ENCODE measurements at regions not wholly inside any gene's neighbourhood (a gene's known extent, or its start where the extent isn't known, plus 50 kb on each side); places are given as distances from the start of the nearest gene placed in this dataset.

- Histone ChIP-seq H3K4me3 (no peak overlapping the region), H3K9ac (ENCODE audit: insufficient read length) (no peak overlapping the region), H3K9me3 (ENCODE audit: low read depth, low read length) (peaks cover 3% of the 10 kb centered on the region; the same call in 1 of the 2 replicates), H3K36me3 (ENCODE audit: insufficient read depth, low read length) (no peaks in the 10 kb centered on the region), H3K27ac (peak overlapping the region; percentile 96; the same call in 1 of the 2 replicates)
- no peak for DNase-seq (ENCODE audit: low read depth, low spot score)
- TF ChIP-seq FOXP2 (optimal IDR thresholded peaks at IDR 0.05; ENCODE audit: control extremely low read depth, extremely low read length, insufficient read depth) (no peak), EZH2 (IDR thresholded peaks at IDR 0.05) (no peak), POLR2AphosphoS5 (IDR thresholded peaks at IDR 0.05; ENCODE audit: borderline replicate concordance, low read depth, low read length) (no peak)
Measured at GRCh38 chr11:71340086-71340606, 87.8 kb upstream of the SHANK2 start.

DNA sequence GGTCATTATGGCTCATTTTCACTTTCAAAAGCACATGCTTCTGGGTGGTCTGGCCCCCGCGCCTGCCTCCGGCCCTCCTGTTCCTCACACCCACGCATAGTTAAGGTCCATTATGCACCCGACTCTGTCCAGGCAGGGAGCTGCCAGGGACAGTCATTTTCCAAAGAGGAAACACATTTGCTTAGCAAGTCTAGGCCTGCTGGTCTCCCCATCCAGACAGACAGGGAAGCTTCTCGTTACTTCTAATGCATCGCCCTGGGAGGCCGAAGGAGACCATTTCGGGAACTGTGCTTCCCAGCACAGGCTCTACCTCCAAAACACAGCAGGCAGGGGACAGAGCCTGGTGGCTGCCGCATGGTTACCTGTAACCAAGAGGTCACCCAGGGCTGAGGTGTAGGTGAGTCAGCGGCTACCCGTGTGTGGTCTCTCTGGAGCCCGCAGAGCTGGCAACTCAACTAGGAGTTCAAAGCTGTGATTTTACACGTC lies 87.1 kb upstream of the SHANK2 start:
- peaks cover 3% of the 10 kb centered on the region; the same call in 1 of the 2 replicates for H3K9me3 ChIP-seq (ENCODE audit: low read depth, low read length)
- H3K36me3 ChIP-seq (ENCODE audit: insufficient read depth, low read length) = no peaks in the 10 kb centered on the region
- no peak for DNase-seq (ENCODE audit: low read depth, low spot score)
- peak overlapping the region; percentile 96 for H3K27ac ChIP-seq
- peak overlapping the region; percentile 9; the same call in 1 of the 2 replicates for H3K4me3 ChIP-seq
- H3K9ac ChIP-seq (ENCODE audit: insufficient read length) = no peak overlapping the region
- no peak for TF ChIP-seq POLR2AphosphoS5 (IDR thresholded peaks at IDR 0.05; ENCODE audit: borderline replicate concordance, low read depth, low read length)
- TF ChIP-seq FOXP2 (optimal IDR thresholded peaks at IDR 0.05; ENCODE audit: control extremely low read depth, extremely low read length, insufficient read depth) = no peak
- no peak for TF ChIP-seq EZH2 (IDR thresholded peaks at IDR 0.05)

GRCh38 chr11:71338801-71339395 lies 86.5 kb upstream of the SHANK2 start:
- TF ChIP-seq EZH2 (IDR thresholded peaks at IDR 0.05) (no peak), POLR2AphosphoS5 (IDR thresholded peaks at IDR 0.05; ENCODE audit: borderline replicate concordance, low read depth, low read length) (no peak), FOXP2 (optimal IDR thresholded peaks at IDR 0.05; ENCODE audit: control extremely low read depth, extremely low read length, insufficient read depth) (no peak)
- Histone ChIP-seq H3K27ac (peak overlapping the region; percentile 96), H3K9me3 (ENCODE audit: low read depth, low read length) (peaks cover 3% of the 10 kb centered on the region; the same call in 1 of the 2 replicates), H3K4me3 (peak overlapping the region; percentile 25; the same call in 1 of the 2 replicates), H3K36me3 (ENCODE audit: insufficient read depth, low read length) (no peaks in the 10 kb centered on the region), H3K9ac (ENCODE audit: insufficient read length) (no peak overlapping the region)
- peak; percentile 6 for DNase-seq (ENCODE audit: low read depth, low spot score)

GRCh38 chr11:71336996-71337754 lies 84.8 kb upstream of the SHANK2 start:
- no peak overlapping the region for H3K9ac ChIP-seq (ENCODE audit: insufficient read length)
- H3K27ac ChIP-seq = peak overlapping the region; percentile 96
- H3K4me3 ChIP-seq = no peak overlapping the region
- H3K36me3 ChIP-seq (ENCODE audit: insufficient read depth, low read length) = no peaks in the 10 kb centered on the region
- no peak for TF ChIP-seq POLR2AphosphoS5 (IDR thresholded peaks at IDR 0.05; ENCODE audit: borderline replicate concordance, low read depth, low read length)
- no peak for TF ChIP-seq EZH2 (IDR thresholded peaks at IDR 0.05)
- TF ChIP-seq FOXP2 (optimal IDR thresholded peaks at IDR 0.05; ENCODE audit: control extremely low read depth, extremely low read length, insufficient read depth) = no peak
- DNase-seq (ENCODE audit: low read depth, low spot score) = no peak
- peaks cover 3% of the 10 kb centered on the region; the same call in 1 of the 2 replicates for H3K9me3 ChIP-seq (ENCODE audit: low read depth, low read length)

DNA sequence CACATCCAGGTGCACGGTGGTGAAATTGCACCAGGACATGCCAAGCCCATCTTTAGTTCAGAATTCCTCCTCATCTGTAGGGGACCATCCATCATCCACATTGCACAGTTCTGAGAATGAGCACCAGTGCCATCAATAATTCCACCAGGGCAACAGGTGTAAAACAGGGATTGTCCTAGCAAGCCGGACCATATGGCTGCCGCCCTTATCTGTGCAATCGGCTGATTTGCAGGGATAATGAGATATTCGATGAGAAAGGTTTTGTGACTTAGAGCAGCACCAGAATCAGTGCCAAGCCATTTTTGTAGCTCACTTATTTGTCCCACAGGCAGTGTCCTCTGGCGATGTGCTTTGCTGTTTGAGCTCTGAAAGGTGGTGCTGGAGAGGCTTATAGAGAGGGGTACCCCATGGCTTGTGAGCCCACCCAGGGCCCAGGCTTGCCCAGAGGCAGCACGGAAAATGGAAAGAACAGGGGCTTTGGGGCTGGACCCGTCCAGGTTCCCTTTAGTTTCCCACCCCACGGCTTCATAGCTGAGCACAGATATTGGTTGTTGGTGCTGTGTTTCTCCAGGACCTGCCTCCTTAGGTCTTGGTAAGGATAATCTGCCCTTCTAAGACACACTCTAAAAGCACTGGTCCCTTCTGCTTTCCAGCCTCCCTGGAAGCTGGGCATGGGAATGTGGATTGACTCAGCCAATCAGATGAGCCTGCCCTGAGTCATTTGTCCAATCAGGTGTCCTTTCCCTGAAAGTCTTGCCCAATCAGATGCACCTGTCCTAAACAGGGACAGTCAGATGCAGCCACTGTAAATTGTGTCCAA lies 84.0 kb upstream of the SHANK2 start:
- no peaks in the 10 kb centered on the region for H3K36me3 ChIP-seq (ENCODE audit: insufficient read depth, low read length)
- TF ChIP-seq FOXP2 (optimal IDR thresholded peaks at IDR 0.05; ENCODE audit: control extremely low read depth, extremely low read length, insufficient read depth) = no peak
- no peak for TF ChIP-seq EZH2 (IDR thresholded peaks at IDR 0.05)
- no peak for TF ChIP-seq POLR2AphosphoS5 (IDR thresholded peaks at IDR 0.05; ENCODE audit: borderline replicate concordance, low read depth, low read length)

GRCh38 chr11:71335371-71335770 lies 83.0 kb upstream of the SHANK2 start:
- H3K4me3 ChIP-seq = no peak overlapping the region
- DNase-seq (ENCODE audit: low read depth, low spot score) = no peak
- no peak for TF ChIP-seq POLR2AphosphoS5 (IDR thresholded peaks at IDR 0.05; ENCODE audit: borderline replicate concordance, low read depth, low read length)
- TF ChIP-seq FOXP2 (optimal IDR thresholded peaks at IDR 0.05; ENCODE audit: control extremely low read depth, extremely low read length, insufficient read depth) = no peak
- no peak for TF ChIP-seq EZH2 (IDR thresholded peaks at IDR 0.05)
- H3K9me3 ChIP-seq (ENCODE audit: low read depth, low read length) = peaks cover 3% of the 10 kb centered on the region; the same call in 1 of the 2 replicates
- H3K27ac ChIP-seq = no peak overlapping the region
- no peak overlapping the region for H3K9ac ChIP-seq (ENCODE audit: insufficient read length)
- H3K36me3 ChIP-seq (ENCODE audit: insufficient read depth, low read length) = no peaks in the 10 kb centered on the region

More for the DNA sequence above, 84.0 kb upstream of the SHANK2 start:
- H3K4me3 ChIP-seq = no peak overlapping the region
- H3K9ac ChIP-seq (ENCODE audit: insufficient read length) = no peak overlapping the region
- peaks cover 3% of the 10 kb centered on the region; the same call in 1 of the 2 replicates for H3K9me3 ChIP-seq (ENCODE audit: low read depth, low read length)
- no peak for DNase-seq (ENCODE audit: low read depth, low spot score)
- H3K27ac ChIP-seq = no peak overlapping the region; the same call in 1 of the 2 replicates

DNA sequence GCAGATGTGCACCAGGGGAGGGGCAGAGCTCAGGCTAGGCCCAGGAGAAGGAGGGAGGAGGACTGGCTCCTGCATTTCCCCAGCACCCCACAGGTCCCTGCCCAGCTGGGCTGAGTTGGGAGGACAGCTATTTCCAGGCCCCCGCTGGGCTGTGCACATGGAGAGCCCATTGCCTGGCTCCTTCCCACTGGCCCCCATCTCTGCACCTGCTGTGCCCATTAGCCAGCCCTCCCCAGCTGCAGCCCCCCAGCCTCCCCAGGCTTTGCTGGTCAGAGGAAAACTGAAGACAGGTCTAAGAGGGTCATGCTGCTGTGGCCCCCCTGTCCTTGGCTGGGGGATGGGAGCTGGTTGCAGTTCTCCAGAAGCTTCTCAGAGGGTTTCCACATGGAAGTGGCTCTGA lies 81.8 kb upstream of the SHANK2 start:
- Histone ChIP-seq H3K9ac (ENCODE audit: insufficient read length) (no peak overlapping the region), H3K36me3 (ENCODE audit: insufficient read depth, low read length) (no peaks in the 10 kb centered on the region), H3K9me3 (ENCODE audit: low read depth, low read length) (no peaks in the 10 kb centered on the region; the same call in 1 of the 2 replicates), H3K27ac (no peak overlapping the region), H3K4me3 (no peak overlapping the region)
- DNase-seq (ENCODE audit: low read depth, low spot score) = no peak
- TF ChIP-seq FOXP2 (optimal IDR thresholded peaks at IDR 0.05; ENCODE audit: control extremely low read depth, extremely low read length, insufficient read depth) (no peak), EZH2 (IDR thresholded peaks at IDR 0.05) (no peak), POLR2AphosphoS5 (IDR thresholded peaks at IDR 0.05; ENCODE audit: borderline replicate concordance, low read depth, low read length) (no peak)

All from SK-N-MC (cell line).